GM12878 (cell line): ENCODE measurements at regions not wholly inside any gene's neighbourhood (a gene's known extent, or its start where the extent isn't known, plus 50 kb on each side); places are given as distances from the start of the nearest gene placed in this dataset.

Experiments
- ATAC-seq: fragments of 200-7000 bp; cut with Tn5 transposase; 3 replicates; pipeline ENCODE4 v1.9.1; 2020; ENCODE audit warnings: mild to moderate bottlenecking, moderate library complexity
- BruUV-seq: library from RNA; stranded (reverse); fragments of 400-500 nt; replicated peaks from 2 replicates; lab custom pipeline; 2021; lab: Mats Ljungman, UMichigan
- CTCF ChIA-PET: fragments of 300-600 bp; sonication (Branson Sonifier 250); formaldehyde crosslinking; extraction: SDS; loops from one replicate; lab custom pipeline; 2021; ENCODE audit warnings: inconsistent platforms; lab: Yijun Ruan, JAX
- POLR2A ChIA-PET: fragments of 350-600 bp; formaldehyde crosslinking; extraction: SDS; loops from one replicate; lab custom pipeline; 2021; ENCODE audit warnings: inconsistent platforms; lab: Charles Lee
- RAD21 ChIA-PET: fragments of 300-600 bp; sonication (Branson Sonifier 250); formaldehyde crosslinking; loops from one replicate; lab custom pipeline; 2023; ENCODE audit warnings: antibody characterized with exemption; ENCODE audit not compliant: unreplicated experiment; lab: Charles Lee
- SMC1A ChIA-PET: fragments of 300-600 bp; sonication (Branson Sonifier 250); formaldehyde crosslinking; loops from one replicate; lab custom pipeline; 2023; ENCODE audit not compliant: unreplicated experiment, uncharacterized antibody; lab: Charles Lee
- DNase-seq: peaks from one replicate; pipeline ENCODE4 v3.0.0-alpha.2; 2011; ENCODE audit warnings: low read depth, low spot score
- FAIRE-seq: peaks from 3 replicates; lab custom pipeline; 2011; peaks lifted over from hg19 to GRCh38; lab: Jason Lieb, UNC
- H2AFZ ChIP-seq: 2 replicates; pipeline ENCODE4 v1.6.0; 2011; ENCODE audit warnings: low read depth, low read length, control low read depth; ENCODE audit not compliant: control insufficient read depth
- H3K27ac ChIP-seq: 2 replicates; pipeline ENCODE4 v1.5.1; 2011; ENCODE audit warnings: control low read depth; ENCODE audit not compliant: control insufficient read depth, insufficient read depth
- H3K27me3 ChIP-seq, 2 experiments: replicated peaks in 1 of 2; 2 replicates each; pipeline versions ENCODE4 v1.6.0 to v1.6.1; 2011; ENCODE audit warnings: low read length in 1 of 2; ENCODE audit not compliant: control insufficient read depth in 2 of 2, insufficient read depth in 2 of 2
- H3K36me3 ChIP-seq, 2 experiments: 2 replicates each; pipeline ENCODE4 v1.5.1; 2011; ENCODE audit warnings: low read length in 1 of 2; ENCODE audit not compliant: control insufficient read depth in 2 of 2, insufficient read depth in 2 of 2
- H3K4me1 ChIP-seq: 2 replicates; pipeline ENCODE4 v1.6.1; 2011; ENCODE audit warnings: mild to moderate bottlenecking, low read length, moderate library complexity, mixed read lengths; ENCODE audit not compliant: control insufficient read depth, insufficient read depth
- H3K4me2 ChIP-seq: 2 replicates; pipeline ENCODE4 v1.6.0; 2011; ENCODE audit warnings: control low read depth; ENCODE audit not compliant: control insufficient read depth, insufficient read depth
- H3K4me3 ChIP-seq: fragments of 200-600 bp; sonication (generic); 2 replicates; pipeline ENCODE4 v1.5.1; 2016
- H3K79me2 ChIP-seq: 2 replicates; pipeline ENCODE4 v1.6.0; 2011; ENCODE audit warnings: low read length; ENCODE audit not compliant: control insufficient read depth, insufficient read depth
- H3K9ac ChIP-seq: 2 replicates; pipeline ENCODE4 v1.8.0; 2011; ENCODE audit warnings: low read length, control low read depth, mixed read lengths; ENCODE audit not compliant: control insufficient read depth, insufficient read depth
- H3K9me3 ChIP-seq: replicated peaks from 3 replicates; pipeline ENCODE4 v1.5.1; 2011; ENCODE audit warnings: mild to moderate bottlenecking, low read length; ENCODE audit not compliant: control insufficient read depth, insufficient read depth
- H4K20me1 ChIP-seq: 2 replicates; pipeline ENCODE4 v1.6.0; 2011; ENCODE audit not compliant: control insufficient read depth, insufficient read depth
- EP300 ChIP-seq, 2 experiments: fragments of 150-350 bp in 1 of 2; IDR thresholded peaks; 2 replicates each; pipeline ENCODE4 v1.6.1; 2011 to 2012; ENCODE audit warnings: low read depth in 2 of 2, low read length in 2 of 2, borderline replicate concordance in 1 of 2, improper control_type of control experiment in 1 of 2, inconsistent platforms in 1 of 2; ENCODE audit not compliant: control insufficient read depth in 1 of 2
- ETV6 ChIP-seq, 2 experiments: fragments of 450-650 bp in 1 of 2; IDR thresholded peaks in 1 of 2; conservative IDR thresholded peaks in 1 of 2; 2 replicates each; pipeline ENCODE4 v1.6.1; 2014; ENCODE audit warnings: antibody characterized with exemption in 1 of 2, borderline replicate concordance in 1 of 2, low read depth in 1 of 2, mild to moderate bottlenecking in 1 of 2, moderate library complexity in 1 of 2
- FOXK2 ChIP-seq: fragments of 450-650 bp; IDR thresholded peaks from 2 replicates; pipeline ENCODE4 v1.6.1; 2017; ENCODE audit warnings: mild to moderate bottlenecking, moderate library complexity
- GABPA ChIP-seq: IDR thresholded peaks from 2 replicates; pipeline ENCODE4 v1.6.1; 2014; ENCODE audit warnings: antibody characterized with exemption, low read depth, mild to moderate bottlenecking, inconsistent platforms
- HCFC1 ChIP-seq: fragments of 150-350 bp; IDR thresholded peaks from 2 replicates; pipeline ENCODE4 v1.6.1; 2014; ENCODE audit warnings: low read length
- HDGF ChIP-seq: fragments of 450-650 bp; IDR thresholded peaks from 2 replicates; pipeline ENCODE4 v1.6.1; 2016; ENCODE audit warnings: antibody characterized with exemption
- RCOR1 ChIP-seq: conservative IDR thresholded peaks from 2 replicates; pipeline ENCODE4 v1.6.1; 2012; ENCODE audit warnings: low read depth, low read length, improper control_type of control experiment
- SIX5 ChIP-seq: IDR thresholded peaks from 2 replicates; pipeline ENCODE4 v1.6.1; 2011; ENCODE audit warnings: mild to moderate bottlenecking, low read depth, low read length, moderate library complexity; ENCODE audit not compliant: severe bottlenecking
- SREBF2 ChIP-seq: IDR thresholded peaks from 2 replicates; pipeline ENCODE4 v1.6.1; 2012; ENCODE audit warnings: mild to moderate bottlenecking, low read length
- SUPT20H ChIP-seq: IDR thresholded peaks from 2 replicates; pipeline ENCODE4 v1.6.1; 2011; ENCODE audit warnings: low read depth, mild to moderate bottlenecking, low read length, moderate library complexity, borderline replicate concordance; ENCODE audit not compliant: control insufficient read depth
- WGBS: methylation state at CpG from one replicate; pipeline ENCODE4 v1.1.6; 2016; ENCODE audit warnings: low lambda C conversion rate; ENCODE audit not compliant: insufficient replicate concordance, insufficient coverage; ENCODE audit errors: missing lambda C conversion rate; 5-methylcytosine and 5-hydroxymethylcytosine counted together
- in situ Hi-C: fragments of 300-500 bp; cut with MboI; formaldehyde crosslinking; loops from 9 replicates; pipeline ENCODE4 v1.14.3; 2018; ENCODE audit warnings: mixed read lengths
- intact Hi-C: fragments of 100-400 bp; cut with micrococcal nuclease; formaldehyde crosslinking; loops from one replicate; pipeline ENCODE4 v1.14.2; 2022; ENCODE audit not compliant: unreplicated experiment
- TF ChIP-seq, protein P1 (sequence below): IDR thresholded peaks from 2 replicates; pipeline ENCODE4 v1.6.1; 2011; ENCODE audit warnings: low read depth, low read length, improper control_type of control experiment, borderline replicate concordance
- TF ChIP-seq, protein P2 (sequence below): IDR thresholded peaks from 2 replicates; pipeline ENCODE4 v1.6.1; 2011; ENCODE audit warnings: borderline replicate concordance, low read depth, mild to moderate bottlenecking, moderate library complexity, low read length; ENCODE audit not compliant: insufficient read depth, poor library complexity, severe bottlenecking
- TF ChIP-seq, protein P3 (sequence below): IDR thresholded peaks from 2 replicates; pipeline ENCODE4 v1.6.1; 2012; ENCODE audit warnings: low read length, inconsistent platforms
- TF ChIP-seq, protein P4 (sequence below): fragments of 450-650 bp; formaldehyde crosslinking; IDR thresholded peaks from 2 replicates; pipeline ENCODE4 v1.4.0; 2022; ENCODE audit warnings: mild to moderate bottlenecking, moderate library complexity

DNA sequence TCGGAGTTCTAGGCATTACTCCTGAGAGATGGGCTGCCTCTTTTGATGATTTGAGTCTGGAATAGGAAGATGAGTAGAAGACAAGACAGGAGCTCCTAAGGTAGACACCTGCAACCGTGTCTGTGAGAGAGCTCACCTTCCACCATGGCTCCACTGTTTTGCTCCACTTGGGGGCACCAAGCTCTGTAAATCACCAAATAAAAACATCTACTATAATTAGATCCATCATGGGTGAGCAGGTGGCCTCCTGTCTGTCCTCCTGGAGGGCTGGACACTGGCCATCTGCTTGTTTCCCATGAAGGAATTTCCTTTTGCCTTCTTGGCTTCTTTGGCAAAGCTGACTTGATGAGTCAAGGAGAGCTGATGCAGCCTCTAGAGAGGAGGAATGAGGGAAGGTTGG is 179.0 kb downstream of the HAPSTR1 start:
- intact Hi-C loops = no loop called here
- no peak overlapping the region for H3K9ac ChIP-seq
- CTCF ChIA-PET = no interaction called here
- no peaks in the 10 kb centered on the region; a peak in 1 of 4 replicates for H3K27me3 ChIP-seq
- TF ChIP-seq FOXK2 (no peak), HCFC1 (no peak), GABPA (no peak), SUPT20H (no peak), ETV6 (conservative IDR thresholded peaks at IDR 0.05 in 1 of 2, IDR thresholded peaks at IDR 0.05 in 1 of 2; ENCODE audit: borderline replicate concordance in 1 of 2, low read depth in 1 of 2) (no peak), EP300 (IDR thresholded peaks at IDR 0.05; ENCODE audit: borderline replicate concordance in 1 of 2, control insufficient read depth in 1 of 2, low read depth in 2 of 2, low read length in 2 of 2) (no peak), RCOR1 (no peak), SIX5 (no peak), HDGF (no peak), SREBF2 (no peak)
- TF ChIP-seq, protein P1, sequence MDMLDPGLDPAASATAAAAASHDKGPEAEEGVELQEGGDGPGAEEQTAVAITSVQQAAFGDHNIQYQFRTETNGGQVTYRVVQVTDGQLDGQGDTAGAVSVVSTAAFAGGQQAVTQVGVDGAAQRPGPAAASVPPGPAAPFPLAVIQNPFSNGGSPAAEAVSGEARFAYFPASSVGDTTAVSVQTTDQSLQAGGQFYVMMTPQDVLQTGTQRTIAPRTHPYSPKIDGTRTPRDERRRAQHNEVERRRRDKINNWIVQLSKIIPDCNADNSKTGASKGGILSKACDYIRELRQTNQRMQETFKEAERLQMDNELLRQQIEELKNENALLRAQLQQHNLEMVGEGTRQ = no peak
- TF ChIP-seq, protein P2, sequence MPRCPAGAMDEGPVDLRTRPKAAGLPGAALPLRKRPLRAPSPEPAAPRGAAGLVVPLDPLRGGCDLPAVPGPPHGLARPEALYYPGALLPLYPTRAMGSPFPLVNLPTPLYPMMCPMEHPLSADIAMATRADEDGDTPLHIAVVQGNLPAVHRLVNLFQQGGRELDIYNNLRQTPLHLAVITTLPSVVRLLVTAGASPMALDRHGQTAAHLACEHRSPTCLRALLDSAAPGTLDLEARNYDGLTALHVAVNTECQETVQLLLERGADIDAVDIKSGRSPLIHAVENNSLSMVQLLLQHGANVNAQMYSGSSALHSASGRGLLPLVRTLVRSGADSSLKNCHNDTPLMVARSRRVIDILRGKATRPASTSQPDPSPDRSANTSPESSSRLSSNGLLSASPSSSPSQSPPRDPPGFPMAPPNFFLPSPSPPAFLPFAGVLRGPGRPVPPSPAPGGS = no peak
- TF ChIP-seq, protein P3, sequence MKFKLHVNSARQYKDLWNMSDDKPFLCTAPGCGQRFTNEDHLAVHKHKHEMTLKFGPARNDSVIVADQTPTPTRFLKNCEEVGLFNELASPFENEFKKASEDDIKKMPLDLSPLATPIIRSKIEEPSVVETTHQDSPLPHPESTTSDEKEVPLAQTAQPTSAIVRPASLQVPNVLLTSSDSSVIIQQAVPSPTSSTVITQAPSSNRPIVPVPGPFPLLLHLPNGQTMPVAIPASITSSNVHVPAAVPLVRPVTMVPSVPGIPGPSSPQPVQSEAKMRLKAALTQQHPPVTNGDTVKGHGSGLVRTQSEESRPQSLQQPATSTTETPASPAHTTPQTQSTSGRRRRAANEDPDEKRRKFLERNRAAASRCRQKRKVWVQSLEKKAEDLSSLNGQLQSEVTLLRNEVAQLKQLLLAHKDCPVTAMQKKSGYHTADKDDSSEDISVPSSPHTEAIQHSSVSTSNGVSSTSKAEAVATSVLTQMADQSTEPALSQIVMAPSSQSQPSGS = no peak
- TF ChIP-seq, protein P4, sequence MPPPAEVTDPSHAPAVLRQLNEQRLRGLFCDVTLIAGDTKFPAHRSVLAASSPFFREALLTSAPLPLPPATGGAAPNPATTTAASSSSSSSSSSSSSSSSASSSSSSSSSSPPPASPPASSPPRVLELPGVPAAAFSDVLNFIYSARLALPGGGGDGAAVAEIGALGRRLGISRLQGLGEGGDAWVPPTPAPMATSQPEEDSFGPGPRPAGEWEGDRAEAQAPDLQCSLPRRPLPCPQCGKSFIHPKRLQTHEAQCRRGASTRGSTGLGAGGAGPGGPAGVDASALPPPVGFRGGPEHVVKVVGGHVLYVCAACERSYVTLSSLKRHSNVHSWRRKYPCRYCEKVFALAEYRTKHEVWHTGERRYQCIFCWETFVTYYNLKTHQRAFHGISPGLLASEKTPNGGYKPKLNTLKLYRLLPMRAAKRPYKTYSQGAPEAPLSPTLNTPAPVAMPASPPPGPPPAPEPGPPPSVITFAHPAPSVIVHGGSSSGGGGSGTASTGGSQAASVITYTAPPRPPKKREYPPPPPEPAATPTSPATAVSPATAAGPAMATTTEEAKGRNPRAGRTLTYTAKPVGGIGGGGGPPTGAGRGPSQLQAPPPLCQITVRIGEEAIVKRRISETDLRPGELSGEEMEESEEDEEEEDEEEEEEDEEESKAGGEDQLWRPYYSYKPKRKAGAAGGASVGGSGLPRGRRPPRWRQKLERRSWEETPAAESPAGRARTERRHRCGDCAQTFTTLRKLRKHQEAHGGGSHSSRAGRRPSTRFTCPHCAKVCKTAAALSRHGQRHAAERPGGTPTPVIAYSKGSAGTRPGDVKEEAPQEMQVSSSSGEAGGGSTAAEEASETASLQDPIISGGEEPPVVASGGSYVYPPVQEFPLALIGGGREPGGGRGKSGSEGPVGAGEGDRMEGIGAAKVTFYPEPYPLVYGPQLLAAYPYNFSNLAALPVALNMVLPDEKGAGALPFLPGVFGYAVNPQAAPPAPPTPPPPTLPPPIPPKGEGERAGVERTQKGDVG (CRISPR knock-in tag) = no peak
- no peaks in the 10 kb centered on the region for H3K79me2 ChIP-seq
- no TSS peak for BruUV-seq
- no peak overlapping the region for H3K4me2 ChIP-seq
- H4K20me1 ChIP-seq = no peaks in the 10 kb centered on the region
- no peak for FAIRE-seq
- POLR2A ChIA-PET = no interaction called here
- SMC1A ChIA-PET = interaction anchor here (0.8 kb wide), 1 partner anchor 8 kb away, joined by 3 read pairs; no protein-coding TSS in a partner anchor
- no peak overlapping the region for H2AFZ ChIP-seq
- in situ Hi-C loops = no loop called here
- no peaks in the 10 kb centered on the region for H3K36me3 ChIP-seq
- no peaks in the 10 kb centered on the region for H3K4me1 ChIP-seq
- RAD21 ChIA-PET = no interaction called here
- no peak for DNase-seq
- no peak for ATAC-seq
- 0% methylated on average over 2 of the region's 2 CpGs for WGBS
- no peaks in the 10 kb centered on the region for H3K9me3 ChIP-seq
- no peak overlapping the region for H3K4me3 ChIP-seq
- no peak overlapping the region for H3K27ac ChIP-seq
